ENCODE measurements at regions not wholly inside any gene's neighbourhood (a gene's known extent, or its start where the extent isn't known, plus 50 kb on each side); places are given as distances from the start of the nearest gene placed in this dataset.

DNA sequence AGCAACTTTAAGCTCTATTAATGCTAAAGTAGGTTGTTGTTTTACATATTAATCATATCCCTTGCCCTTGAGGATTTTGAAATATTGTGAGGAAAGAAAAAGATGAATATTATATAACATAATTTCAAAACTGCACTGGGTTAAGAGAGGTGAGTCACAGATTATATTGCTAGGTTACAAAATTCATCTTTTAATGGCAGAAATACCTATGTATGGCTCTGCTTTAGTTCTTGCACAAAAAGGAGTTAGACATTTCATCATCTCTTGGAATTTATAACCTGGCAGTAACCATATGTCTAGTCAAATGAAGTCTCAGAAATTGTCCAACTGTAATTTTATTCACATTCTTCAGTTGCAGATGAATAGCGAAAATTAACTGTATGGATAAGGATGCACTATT lies 2041.1 kb downstream of the OLFM4 start:
- no peak overlapping the region for H3K4me3 ChIP-seq
- DNase-seq, result no peak
- 74 to 92% (median 83%) methylated on average over 1 of the region's 1 CpG for WGBS, 4 donors
- intact Hi-C loops (cut with DNase I), result no loop called here
- no peak overlapping the region for H3K27ac ChIP-seq
- no peaks in the 10 kb centered on the region for H3K27me3 ChIP-seq
- TF ChIP-seq, protein P1, sequence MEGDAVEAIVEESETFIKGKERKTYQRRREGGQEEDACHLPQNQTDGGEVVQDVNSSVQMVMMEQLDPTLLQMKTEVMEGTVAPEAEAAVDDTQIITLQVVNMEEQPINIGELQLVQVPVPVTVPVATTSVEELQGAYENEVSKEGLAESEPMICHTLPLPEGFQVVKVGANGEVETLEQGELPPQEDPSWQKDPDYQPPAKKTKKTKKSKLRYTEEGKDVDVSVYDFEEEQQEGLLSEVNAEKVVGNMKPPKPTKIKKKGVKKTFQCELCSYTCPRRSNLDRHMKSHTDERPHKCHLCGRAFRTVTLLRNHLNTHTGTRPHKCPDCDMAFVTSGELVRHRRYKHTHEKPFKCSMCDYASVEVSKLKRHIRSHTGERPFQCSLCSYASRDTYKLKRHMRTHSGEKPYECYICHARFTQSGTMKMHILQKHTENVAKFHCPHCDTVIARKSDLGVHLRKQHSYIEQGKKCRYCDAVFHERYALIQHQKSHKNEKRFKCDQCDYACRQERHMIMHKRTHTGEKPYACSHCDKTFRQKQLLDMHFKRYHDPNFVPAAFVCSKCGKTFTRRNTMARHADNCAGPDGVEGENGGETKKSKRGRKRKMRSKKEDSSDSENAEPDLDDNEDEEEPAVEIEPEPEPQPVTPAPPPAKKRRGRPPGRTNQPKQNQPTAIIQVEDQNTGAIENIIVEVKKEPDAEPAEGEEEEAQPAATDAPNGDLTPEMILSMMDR (IDR thresholded peaks at IDR 0.05), result no peak
- TF ChIP-seq POLR2A (IDR thresholded peaks at IDR 0.05), result no peak
- H3K4me1 ChIP-seq (replicated peaks in 1 of 2), result no peaks in the 10 kb centered on the region
- H3K9me3 ChIP-seq (replicated peaks in 1 of 3), result no peaks in the 10 kb centered on the region
- no peaks in the 10 kb centered on the region for H3K36me3 ChIP-seq (replicated peaks in 1 of 2)

DNA sequence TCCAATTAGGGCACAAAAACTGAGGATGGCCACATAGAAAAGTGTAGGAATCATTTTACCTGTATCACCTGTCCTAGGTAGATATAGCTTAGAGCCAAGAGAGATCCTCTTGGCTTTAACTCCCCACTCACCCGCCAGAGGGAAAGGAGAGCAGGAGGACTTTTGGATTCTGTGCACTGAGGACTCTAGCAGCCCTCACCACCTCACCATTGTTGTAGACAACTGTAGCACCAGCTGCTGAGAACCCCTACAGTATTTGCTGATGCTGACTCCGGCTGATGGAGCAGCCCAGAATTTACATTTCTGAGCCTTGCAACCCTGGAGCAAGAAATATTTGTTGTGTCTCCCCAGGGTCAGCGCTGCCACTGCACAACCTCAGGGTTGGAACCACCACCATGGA lies 2044.4 kb downstream of the OLFM4 start:
- intact Hi-C loops (cut with DNase I), result no loop called here
- no peak overlapping the region for H3K27ac ChIP-seq
- H3K4me3 ChIP-seq, result no peak overlapping the region
- no peak for TF ChIP-seq POLR2A (IDR thresholded peaks at IDR 0.05)
- TF ChIP-seq, protein P1 (IDR thresholded peaks at IDR 0.05), result no peak
- no peaks in the 10 kb centered on the region for H3K4me1 ChIP-seq (replicated peaks in 1 of 2)
- no peaks in the 10 kb centered on the region for H3K9me3 ChIP-seq (replicated peaks in 1 of 3)
- no peak for DNase-seq
- H3K27me3 ChIP-seq, result no peaks in the 10 kb centered on the region
- no peaks in the 10 kb centered on the region for H3K36me3 ChIP-seq (replicated peaks in 1 of 2)
- WGBS, 4 donors, result 75 to 88% (median 84%) methylated on average over 2 to 3 of the region's 3 CpGs

DNA sequence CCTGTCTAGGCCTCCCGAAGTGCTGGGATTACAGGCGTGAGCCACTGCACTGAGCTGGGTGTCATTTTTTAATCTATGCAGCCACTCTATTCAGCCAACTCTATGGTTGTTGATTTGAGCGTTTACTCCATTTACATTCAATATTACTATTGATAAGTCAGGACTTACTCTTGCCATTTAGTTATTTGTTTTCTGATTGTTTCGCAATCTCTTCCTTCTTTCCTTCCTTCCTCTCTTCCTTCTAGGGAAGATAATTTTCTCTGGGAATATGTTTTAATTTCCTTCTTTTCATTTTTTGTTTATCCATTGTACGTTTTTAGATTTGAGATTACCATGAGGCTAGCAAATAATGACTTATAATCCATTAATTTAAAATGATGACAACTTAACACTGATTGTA lies 2056.0 kb downstream of the OLFM4 start:
- no peak for DNase-seq
- Histone ChIP-seq H3K4me1 (replicated peaks in 1 of 2) (no peaks in the 10 kb centered on the region), H3K36me3 (replicated peaks in 1 of 2) (no peaks in the 10 kb centered on the region), H3K4me3 (no peak overlapping the region), H3K27ac (no peak overlapping the region), H3K27me3 (no peaks in the 10 kb centered on the region), H3K9me3 (replicated peaks in 1 of 3) (peaks cover 0 to 7% (median 0%) of the 10 kb centered on the region in 3 donors)
- intact Hi-C loops (cut with DNase I), result no loop called here
- TF ChIP-seq, protein P1 (IDR thresholded peaks at IDR 0.05), result no peak
- no peak for TF ChIP-seq POLR2A (IDR thresholded peaks at IDR 0.05)
- WGBS, 4 donors, result 72 to 80% (median 77%) methylated on average over 5 of the region's 5 CpGs

DNA sequence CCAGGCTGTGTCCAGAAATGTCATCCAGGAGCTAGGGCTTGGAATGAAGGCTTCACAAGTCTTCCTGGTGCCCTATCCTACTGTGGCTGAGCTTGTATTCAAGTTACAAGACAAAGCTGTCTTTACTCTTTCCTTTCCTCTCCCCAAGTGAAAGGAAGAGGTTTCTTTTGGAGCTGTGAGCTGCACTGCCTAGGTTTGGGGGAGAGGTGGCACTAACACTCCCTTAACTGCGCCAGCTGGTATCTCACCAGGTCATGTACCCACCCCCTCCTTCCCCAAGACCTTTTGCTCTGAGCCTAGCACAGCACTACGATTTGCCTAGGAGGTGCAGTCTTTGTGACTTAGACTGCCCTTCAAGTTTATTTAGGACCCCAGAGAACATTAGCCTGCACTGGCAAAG lies 2053.6 kb upstream of the PRR20A start:
- intact Hi-C loops (cut with DNase I), result no loop called here
- TF ChIP-seq, protein P1 (IDR thresholded peaks at IDR 0.05), result no peak
- no peak for TF ChIP-seq POLR2A (IDR thresholded peaks at IDR 0.05)
- Histone ChIP-seq H3K4me3 (no peak overlapping the region), H3K4me1 (replicated peaks in 1 of 2) (no peaks in the 10 kb centered on the region), H3K27ac (no peak overlapping the region), H3K36me3 (replicated peaks in 1 of 2) (no peaks in the 10 kb centered on the region), H3K9me3 (replicated peaks in 1 of 3) (peaks cover 0 to 7% (median 0%) of the 10 kb centered on the region in 3 donors), H3K27me3 (no peaks in the 10 kb centered on the region)
- 56 to 81% (median 69%) methylated on average over 2 of the region's 2 CpGs for WGBS, 4 donors
- no peak for DNase-seq
